Ishikawa (cell line): ENCODE measurements at regions not wholly inside any gene's neighbourhood (a gene's known extent, or its start where the extent isn't known, plus 50 kb on each side); places are given as distances from the start of the nearest gene placed in this dataset.

Experiments used
- CREB1 ChIP-seq: IDR thresholded peaks from 2 replicates; pipeline ENCODE4 v1.6.1; 2012; ENCODE audit warnings: low read depth
- EGR1 ChIP-seq: IDR thresholded peaks from 2 replicates; pipeline ENCODE4 v1.6.1; 2012
- EP300 ChIP-seq: IDR thresholded peaks from 2 replicates; pipeline ENCODE4 v1.6.1; 2012; ENCODE audit warnings: borderline replicate concordance
- FOXM1 ChIP-seq: IDR thresholded peaks from 2 replicates; pipeline ENCODE4 v1.6.1; 2012; ENCODE audit warnings: low read depth, borderline replicate concordance
- MAX ChIP-seq: IDR thresholded peaks from 2 replicates; pipeline ENCODE4 v1.6.1; 2012
- NFIC ChIP-seq: IDR thresholded peaks from 2 replicates; pipeline ENCODE4 v1.6.1; 2012
- RAD21 ChIP-seq: IDR thresholded peaks from 2 replicates; pipeline ENCODE4 v1.6.1; 2012; ENCODE audit warnings: low read depth
- TAF1 ChIP-seq: IDR thresholded peaks from 2 replicates; pipeline ENCODE4 v1.6.1; 2012; ENCODE audit warnings: low read depth, mild to moderate bottlenecking
- TEAD4 ChIP-seq: IDR thresholded peaks from 2 replicates; pipeline ENCODE4 v1.6.1; 2012
- USF1 ChIP-seq: IDR thresholded peaks from 2 replicates; pipeline ENCODE4 v1.6.1; 2012
- ZBTB7A ChIP-seq: IDR thresholded peaks from 2 replicates; pipeline ENCODE4 v1.6.1; 2012; ENCODE audit warnings: low read depth

DNA sequence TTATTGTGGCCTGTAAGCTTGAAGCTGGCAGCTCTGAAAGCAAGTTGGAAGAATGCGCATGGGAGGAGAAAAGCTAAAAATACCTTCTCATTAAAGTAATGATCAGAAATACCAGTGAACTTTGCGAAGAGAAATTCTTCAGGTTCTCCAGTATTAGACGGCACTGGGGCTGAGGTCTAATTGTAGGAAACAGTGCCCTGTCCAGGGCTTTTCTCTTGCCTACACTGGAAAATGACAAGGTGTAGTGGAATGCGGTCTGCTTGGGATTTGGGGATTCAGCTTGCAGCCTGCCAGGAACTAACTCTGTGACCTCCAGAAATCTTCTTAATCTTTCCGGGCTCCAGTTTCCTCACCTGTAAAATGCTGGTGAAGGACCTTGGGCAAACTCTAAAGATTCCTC is 53.3 kb upstream of the KCNJ16 start:
- no peak for TF ChIP-seq ZBTB7A

DNA sequence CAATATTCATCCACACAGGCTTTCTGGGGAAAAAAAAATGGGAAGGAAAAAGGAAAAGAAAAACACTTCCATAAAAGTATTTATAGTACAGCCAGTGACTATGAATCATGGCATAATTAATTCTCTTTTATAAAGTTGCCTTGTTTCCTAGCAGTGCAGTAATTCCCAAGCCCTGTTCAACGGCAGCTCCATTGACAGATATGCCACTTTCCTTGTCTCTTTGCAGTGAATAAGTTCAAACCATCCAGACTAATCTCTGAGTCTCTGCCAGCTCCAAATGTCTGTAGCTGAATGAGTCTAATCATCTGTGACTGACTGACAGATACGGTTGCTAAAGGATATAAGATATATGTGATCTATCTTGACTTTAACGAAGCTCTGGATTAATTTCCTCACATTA is 52.9 kb upstream of the KCNJ16 start:
- TF ChIP-seq RAD21, result no peak
- TF ChIP-seq NFIC, result no peak
- no peak for TF ChIP-seq MAX
- TF ChIP-seq ZBTB7A, result no peak
- no peak for TF ChIP-seq FOXM1
- no peak for TF ChIP-seq TAF1
- no peak for TF ChIP-seq EGR1
- TF ChIP-seq CREB1, result no peak
- TF ChIP-seq USF1, result no peak
- no peak for TF ChIP-seq EP300
- TF ChIP-seq TEAD4, result no peak

DNA sequence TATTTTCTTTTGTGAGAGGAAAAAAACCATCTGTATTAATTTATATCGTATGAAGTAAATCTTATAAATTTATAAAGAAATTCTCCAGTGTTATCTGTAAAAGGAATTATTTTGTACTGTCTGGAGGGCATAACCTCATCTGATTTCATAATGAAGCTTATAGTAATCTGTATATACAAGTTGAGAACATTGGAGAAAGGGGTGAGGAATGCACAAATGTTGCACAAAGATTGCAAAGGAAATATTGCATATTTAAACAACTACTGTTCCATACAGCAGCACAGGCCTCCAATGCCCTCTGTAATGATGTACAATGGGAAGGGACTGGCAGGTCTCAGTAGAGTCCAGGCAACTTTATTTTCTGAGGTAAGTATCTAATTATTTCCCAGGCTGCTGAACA is 50.8 kb upstream of the KCNJ16 start:
- TF ChIP-seq EGR1, result no peak
- no peak for TF ChIP-seq ZBTB7A
- no peak for TF ChIP-seq MAX
- no peak for TF ChIP-seq TAF1
